ENCODE measurements at regions not wholly inside any gene's neighbourhood (a gene's known extent, or its start where the extent isn't known, plus 50 kb on each side); places are given as distances from the start of the nearest gene placed in this dataset.

DNA sequence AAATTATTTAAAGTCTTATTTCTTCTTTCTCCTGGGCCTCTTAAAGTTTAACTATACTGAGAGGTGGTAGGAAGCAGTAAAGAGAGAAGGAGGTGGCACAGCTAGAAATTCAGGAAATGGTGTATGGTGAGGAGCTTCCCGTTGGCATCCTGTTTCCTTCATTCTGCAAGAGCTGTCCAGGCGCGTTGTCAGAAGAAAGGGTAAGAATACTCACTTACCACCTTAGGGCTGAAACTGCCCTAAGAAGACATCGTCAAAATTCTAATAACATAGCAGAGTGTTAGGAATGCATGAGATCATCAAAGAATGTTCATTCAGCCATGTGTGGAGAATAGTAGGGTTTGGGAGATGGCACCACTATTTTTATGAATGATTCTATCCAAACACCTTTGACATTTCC lies 699.6 kb downstream of the MCTP2 start:
- no peaks in the 10 kb centered on the region for H3K4me1 Mint-ChIP-seq

DNA sequence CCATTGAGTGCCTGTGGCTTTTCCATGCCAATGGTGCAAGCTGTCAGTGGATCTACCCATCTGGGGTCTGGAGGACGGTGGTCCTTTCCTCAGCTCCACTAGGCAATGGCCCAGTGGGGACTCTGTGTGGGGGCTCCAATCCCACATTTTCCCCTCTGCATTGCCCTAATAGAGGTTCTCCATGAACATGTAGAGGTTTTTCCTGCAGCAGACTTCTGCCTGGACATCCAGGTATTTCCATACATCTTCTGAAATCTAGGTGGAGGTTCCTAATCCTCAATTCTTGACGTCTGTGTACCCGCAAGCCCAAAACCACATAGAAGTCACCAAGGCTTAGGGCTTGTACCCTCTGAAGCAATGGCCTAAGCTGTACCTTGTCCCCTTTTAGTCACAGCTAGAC lies 703.1 kb downstream of the MCTP2 start:
- H3K27me3 Mint-ChIP-seq: no peaks in the 10 kb centered on the region
- no peak overlapping the region for H3K4me3 Mint-ChIP-seq
- no peak for DNase-seq
- ATAC-seq: no peak
- H3K36me3 Mint-ChIP-seq (ENCODE audit: low read depth): no peaks in the 10 kb centered on the region
- peaks cover 7% of the 10 kb centered on the region for H3K9me3 Mint-ChIP-seq
- no peak overlapping the region for H3K27ac Mint-ChIP-seq
- no peaks in the 10 kb centered on the region for H3K4me1 Mint-ChIP-seq

More for the DNA sequence above, 699.6 kb downstream of the MCTP2 start:
- H3K27ac Mint-ChIP-seq: no peak overlapping the region
- H3K36me3 Mint-ChIP-seq (ENCODE audit: low read depth): no peaks in the 10 kb centered on the region
- DNase-seq (no peak), ATAC-seq (no peak)
- H3K4me3 Mint-ChIP-seq: no peak overlapping the region
- H3K27me3 Mint-ChIP-seq: peaks cover 3% of the 10 kb centered on the region
- peaks cover 7% of the 10 kb centered on the region for H3K9me3 Mint-ChIP-seq

DNA sequence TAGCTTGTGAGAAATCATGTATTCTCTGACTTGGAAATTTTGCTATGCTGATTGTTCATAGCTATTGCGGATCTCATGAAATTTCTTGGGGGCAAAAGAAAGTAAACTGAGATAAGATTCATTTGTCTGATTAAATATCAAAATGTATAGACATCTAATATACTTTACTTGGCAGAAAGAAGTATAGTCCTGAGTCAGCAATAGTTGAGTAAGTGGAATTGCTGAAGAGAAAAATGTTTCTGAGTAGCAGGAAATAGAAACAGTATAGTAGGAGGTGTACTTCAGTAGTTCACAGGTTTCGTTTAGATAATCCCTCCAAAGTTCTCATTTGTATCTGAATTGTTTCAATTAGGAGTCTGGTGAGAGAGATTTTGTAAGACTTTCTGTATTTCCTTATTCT lies 705.9 kb downstream of the MCTP2 start:
- no peaks in the 10 kb centered on the region for H3K27me3 Mint-ChIP-seq
- no peak overlapping the region for H3K4me3 Mint-ChIP-seq
- H3K36me3 Mint-ChIP-seq (ENCODE audit: low read depth): no peaks in the 10 kb centered on the region
- DNase-seq: no peak
- peaks cover 2% of the 10 kb centered on the region for H3K9me3 Mint-ChIP-seq
- no peak for ATAC-seq
- H3K4me1 Mint-ChIP-seq: no peaks in the 10 kb centered on the region
- no peak overlapping the region for H3K27ac Mint-ChIP-seq

DNA sequence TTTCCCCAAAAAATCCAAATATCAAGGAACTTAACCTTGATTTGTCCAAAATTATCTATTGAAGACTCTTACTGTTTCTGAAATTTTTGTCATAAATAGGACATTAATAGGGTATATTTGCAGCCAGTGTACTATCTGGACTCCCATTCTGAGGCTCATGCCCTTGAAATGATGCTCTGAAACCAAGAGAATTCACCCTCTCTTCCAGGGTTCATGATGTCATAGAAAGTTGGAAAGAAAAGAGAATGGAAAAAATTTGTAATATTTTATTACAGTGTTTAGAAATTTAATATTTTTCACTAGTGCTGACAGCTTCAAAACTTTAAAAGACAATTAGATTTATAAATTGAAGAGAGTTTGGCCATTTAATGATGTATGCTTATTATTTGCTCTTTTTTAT lies 712.5 kb downstream of the MCTP2 start:
- no peaks in the 10 kb centered on the region for H3K27me3 Mint-ChIP-seq
- H3K4me1 Mint-ChIP-seq: no peaks in the 10 kb centered on the region
- H3K9me3 Mint-ChIP-seq: peaks cover 4% of the 10 kb centered on the region
- ATAC-seq (no peak), DNase-seq (no peak)
- no peak overlapping the region for H3K4me3 Mint-ChIP-seq
- no peaks in the 10 kb centered on the region for H3K36me3 Mint-ChIP-seq (ENCODE audit: low read depth)
- H3K27ac Mint-ChIP-seq: no peak overlapping the region

GRCh38 chr15:94951538-94951937 lies 720.2 kb downstream of the MCTP2 start:
- Mint-ChIP-seq H3K36me3 (ENCODE audit: low read depth) (no peaks in the 10 kb centered on the region), H3K4me1 (no peaks in the 10 kb centered on the region), H3K27me3 (peaks cover 4% of the 10 kb centered on the region), H3K27ac (no peak overlapping the region), H3K4me3 (no peak overlapping the region), H3K9me3 (peaks cover 11% of the 10 kb centered on the region)
- no peak for ATAC-seq
- no peak for DNase-seq

- H3K36me3 Mint-ChIP-seq (ENCODE audit: low read depth): no peaks in the 10 kb centered on the region
- H3K9me3 Mint-ChIP-seq: peaks cover 8% of the 10 kb centered on the region
- ATAC-seq (no peak), DNase-seq (no peak)
- H3K4me3 Mint-ChIP-seq: no peak overlapping the region
- H3K27me3 Mint-ChIP-seq: no peaks in the 10 kb centered on the region
- H3K27ac Mint-ChIP-seq: no peak overlapping the region
- no peaks in the 10 kb centered on the region for H3K4me1 Mint-ChIP-seq
Measured at GRCh38 chr15:94963953-94964352, 732.6 kb downstream of the MCTP2 start.

GRCh38 chr15:94965593-94965992 lies 734.2 kb downstream of the MCTP2 start:
- H3K4me3 Mint-ChIP-seq: no peak overlapping the region
- no peak for DNase-seq

DNA sequence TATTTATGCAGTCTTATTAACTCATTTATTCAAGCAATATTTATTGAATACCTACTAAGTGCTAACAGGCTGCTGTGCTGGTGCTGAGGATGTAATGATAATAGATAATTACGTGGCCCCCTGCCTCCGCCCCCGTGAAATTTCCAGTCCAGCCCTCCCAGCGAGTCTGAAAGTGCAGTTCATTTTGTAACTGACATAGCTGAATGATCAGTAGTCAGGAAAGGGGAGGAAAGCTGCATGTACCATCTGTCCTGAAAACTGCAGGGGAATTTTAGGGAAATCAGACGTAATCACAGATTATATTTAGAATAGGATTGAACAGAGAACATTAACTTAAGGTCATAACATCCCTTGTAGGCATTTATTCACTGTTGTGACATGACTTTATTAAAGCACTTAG lies 736.8 kb downstream of the MCTP2 start:
- Mint-ChIP-seq H3K36me3 (ENCODE audit: low read depth) (no peaks in the 10 kb centered on the region), H3K4me3 (no peak overlapping the region), H3K9me3 (peaks cover 5% of the 10 kb centered on the region), H3K27me3 (no peaks in the 10 kb centered on the region), H3K4me1 (no peaks in the 10 kb centered on the region), H3K27ac (no peak overlapping the region)
- DNase-seq (no peak), ATAC-seq (no peak)

More at GRCh38 chr15:94965593-94965992, 734.2 kb downstream of the MCTP2 start:
- Mint-ChIP-seq H3K27me3 (no peaks in the 10 kb centered on the region), H3K27ac (no peak overlapping the region), H3K4me1 (no peaks in the 10 kb centered on the region), H3K9me3 (peaks cover 5% of the 10 kb centered on the region), H3K36me3 (ENCODE audit: low read depth) (no peaks in the 10 kb centered on the region)
- ATAC-seq: no peak

- Mint-ChIP-seq H3K36me3 (ENCODE audit: low read depth) (no peaks in the 10 kb centered on the region), H3K27ac (no peak overlapping the region), H3K9me3 (no peaks in the 10 kb centered on the region), H3K27me3 (no peaks in the 10 kb centered on the region), H3K4me1 (no peaks in the 10 kb centered on the region), H3K4me3 (no peak overlapping the region)
- DNase-seq (no peak), ATAC-seq (no peak)
Measured at GRCh38 chr15:94970096-94970495, 738.7 kb downstream of the MCTP2 start.

DNA sequence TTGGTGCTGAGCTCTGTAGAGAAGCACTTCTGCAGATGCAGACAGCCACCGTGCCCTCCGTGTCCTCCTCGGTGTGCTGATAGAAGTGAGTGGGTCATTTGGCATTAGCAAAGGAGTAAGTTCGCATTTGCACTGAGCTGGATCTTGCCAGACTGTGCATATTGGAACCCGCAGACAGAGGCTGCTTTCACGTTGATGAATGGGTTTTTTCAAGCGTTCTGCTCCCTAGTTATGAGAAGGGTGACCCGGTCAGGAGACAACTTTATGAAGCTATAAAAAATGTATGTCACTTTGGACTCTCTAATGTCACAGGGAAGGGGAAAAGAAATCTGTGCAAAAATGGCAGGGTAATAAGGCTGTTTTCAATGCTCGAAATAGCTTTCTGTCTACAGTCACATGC lies 739.4 kb downstream of the MCTP2 start:
- no peak for ATAC-seq
- peaks cover 2% of the 10 kb centered on the region for H3K27me3 Mint-ChIP-seq
- no peaks in the 10 kb centered on the region for H3K4me1 Mint-ChIP-seq
- no peak for DNase-seq
- no peak overlapping the region for H3K27ac Mint-ChIP-seq
- H3K9me3 Mint-ChIP-seq: no peaks in the 10 kb centered on the region
- no peak overlapping the region for H3K4me3 Mint-ChIP-seq
- H3K36me3 Mint-ChIP-seq (ENCODE audit: low read depth): peaks cover 2% of the 10 kb centered on the region

DNA sequence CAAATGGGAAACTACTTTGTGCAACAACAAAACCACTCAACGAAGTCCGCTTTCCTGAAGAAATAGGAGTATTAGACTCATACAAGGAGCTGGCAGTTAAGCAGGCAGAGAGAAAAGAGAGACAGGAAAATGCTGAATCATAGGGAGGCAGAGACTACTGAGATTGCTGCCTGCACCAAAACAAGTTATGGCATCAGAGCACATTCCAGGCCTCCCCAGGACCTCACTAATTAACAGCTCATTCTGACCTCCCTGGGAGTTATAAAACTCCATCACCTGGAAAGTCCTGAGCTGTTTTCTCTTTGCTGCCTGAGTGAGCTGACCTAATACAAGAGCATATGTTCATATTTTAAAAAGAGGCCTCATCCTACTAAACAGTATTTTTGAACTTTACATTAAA lies 741.0 kb downstream of the MCTP2 start:
- ATAC-seq (no peak), DNase-seq (no peak)
- Mint-ChIP-seq H3K4me3 (no peak overlapping the region), H3K27ac (no peak overlapping the region), H3K27me3 (peaks cover 2% of the 10 kb centered on the region), H3K36me3 (ENCODE audit: low read depth) (peaks cover 2% of the 10 kb centered on the region), H3K4me1 (no peaks in the 10 kb centered on the region), H3K9me3 (no peaks in the 10 kb centered on the region)

- ATAC-seq: no peak
- Mint-ChIP-seq H3K4me1 (no peaks in the 10 kb centered on the region), H3K27ac (no peak overlapping the region), H3K36me3 (ENCODE audit: low read depth) (no peaks in the 10 kb centered on the region), H3K27me3 (no peaks in the 10 kb centered on the region), H3K4me3 (no peak overlapping the region), H3K9me3 (peaks cover 21% of the 10 kb centered on the region)
- no peak for DNase-seq
Measured at GRCh38 chr15:94987085-94987484, 755.7 kb downstream of the MCTP2 start.

DNA sequence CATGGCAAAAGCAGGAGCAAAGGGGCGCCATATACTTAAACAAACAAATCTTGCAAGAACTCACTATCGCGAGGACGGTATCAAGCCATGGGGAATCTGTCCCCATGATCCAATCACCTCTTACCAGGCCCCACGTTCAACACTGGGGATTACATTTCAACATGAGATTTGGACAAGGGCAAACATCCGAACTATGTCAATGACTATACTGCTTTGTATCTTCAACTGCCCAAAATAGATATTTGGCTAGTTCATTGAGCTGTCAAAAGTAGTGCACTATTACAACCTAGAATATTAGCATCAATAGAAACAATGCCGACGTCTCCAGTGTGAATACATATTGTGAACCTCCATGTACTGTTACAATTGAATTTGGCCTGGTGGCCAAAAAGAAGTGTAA lies 760.4 kb downstream of the MCTP2 start:
- Mint-ChIP-seq H3K27ac (no peak overlapping the region), H3K4me1 (no peaks in the 10 kb centered on the region), H3K4me3 (no peak overlapping the region), H3K9me3 (peaks cover 13% of the 10 kb centered on the region), H3K36me3 (ENCODE audit: low read depth) (no peaks in the 10 kb centered on the region), H3K27me3 (no peaks in the 10 kb centered on the region)
- DNase-seq: no peak
- ATAC-seq: no peak

GRCh38 chr15:95009635-95010034 lies 778.3 kb downstream of the MCTP2 start:
- Mint-ChIP-seq H3K27me3 (peaks cover 3% of the 10 kb centered on the region), H3K36me3 (ENCODE audit: low read depth) (no peaks in the 10 kb centered on the region), H3K27ac (no peak overlapping the region), H3K9me3 (no peaks in the 10 kb centered on the region), H3K4me3 (no peak overlapping the region), H3K4me1 (no peaks in the 10 kb centered on the region)
- no peak for ATAC-seq
- DNase-seq: no peak

GRCh38 chr15:95013381-95013780 lies 782.0 kb downstream of the MCTP2 start:
- no peak for ATAC-seq

GRCh38 chr15:95016511-95017229 lies 785.3 kb downstream of the MCTP2 start:
- H3K27ac Mint-ChIP-seq: no peak overlapping the region
- peaks cover 3% of the 10 kb centered on the region for H3K27me3 Mint-ChIP-seq
- no peaks in the 10 kb centered on the region for H3K36me3 Mint-ChIP-seq (ENCODE audit: low read depth)
- no peak overlapping the region for H3K4me3 Mint-ChIP-seq
- DNase-seq (no peak), ATAC-seq (no peak)
- H3K4me1 Mint-ChIP-seq: no peaks in the 10 kb centered on the region
- peaks cover 2% of the 10 kb centered on the region for H3K9me3 Mint-ChIP-seq

More at GRCh38 chr15:95013381-95013780, 782.0 kb downstream of the MCTP2 start:
- H3K4me3 Mint-ChIP-seq: no peak overlapping the region
- no peak overlapping the region for H3K27ac Mint-ChIP-seq
- no peaks in the 10 kb centered on the region for H3K4me1 Mint-ChIP-seq
- no peak for DNase-seq
- H3K9me3 Mint-ChIP-seq: no peaks in the 10 kb centered on the region
- H3K27me3 Mint-ChIP-seq: peaks cover 3% of the 10 kb centered on the region
- no peaks in the 10 kb centered on the region for H3K36me3 Mint-ChIP-seq (ENCODE audit: low read depth)

Measured in activated naive CD8-positive, alpha-beta T cell treated with anti-CD3 and anti-CD28 coated beads, Interleukin-2, amount 50 U/mL, for 24 hours (primary cell).